AG04450 (cell line): ENCODE measurements at regions not wholly inside any gene's neighbourhood (a gene's known extent, or its start where the extent isn't known, plus 50 kb on each side); places are given as distances from the start of the nearest gene placed in this dataset.
"Not testable (repeated sequence)": the region's sequence is repeated elsewhere in the genome, so short reads cannot be mapped to it uniquely, and the experiment has no call there.

Experiments
- CTCF ChIA-PET: fragments of 300-600, 350-600 bp; formaldehyde crosslinking; extraction: SDS; loops from one replicate; lab custom pipeline; 2022; ENCODE audit warnings: antibody characterized with exemption, inconsistent platforms; lab: Charles Lee
- POLR2A ChIA-PET: fragments of 350-600 bp; formaldehyde crosslinking; extraction: SDS; loops from one replicate; lab custom pipeline; 2021; ENCODE audit warnings: antibody characterized with exemption, inconsistent platforms; lab: Yijun Ruan, JAX
- DNase-seq: peaks from one replicate; pipeline ENCODE4 v3.0.0-alpha.2; 2011; ENCODE audit warnings: low read depth, low spot score
- H3K27ac ChIP-seq: one replicate; pipeline ENCODE4 v1.5.1; 2012; ENCODE audit warnings: low read depth, low read length, control low read depth
- H3K27me3 ChIP-seq: one replicate; pipeline ENCODE4 v1.6.0; 2012; ENCODE audit warnings: low read length; ENCODE audit not compliant: control insufficient read depth, insufficient read depth
- H3K4me3 ChIP-seq: 2 replicates; pipeline ENCODE4 v1.5.1; 2011; ENCODE audit warnings: mild to moderate bottlenecking, low read depth, low read length, control low read depth
- H3K9me3 ChIP-seq: 2 replicates; pipeline ENCODE4 v1.5.1; 2012; ENCODE audit warnings: low read length; ENCODE audit not compliant: control insufficient read depth, insufficient read depth
- TF ChIP-seq, protein P1 (sequence below): IDR thresholded peaks from 2 replicates; pipeline ENCODE4 v1.5.1; 2011; ENCODE audit warnings: low read depth, low read length, control low read depth, inconsistent platforms

DNA sequence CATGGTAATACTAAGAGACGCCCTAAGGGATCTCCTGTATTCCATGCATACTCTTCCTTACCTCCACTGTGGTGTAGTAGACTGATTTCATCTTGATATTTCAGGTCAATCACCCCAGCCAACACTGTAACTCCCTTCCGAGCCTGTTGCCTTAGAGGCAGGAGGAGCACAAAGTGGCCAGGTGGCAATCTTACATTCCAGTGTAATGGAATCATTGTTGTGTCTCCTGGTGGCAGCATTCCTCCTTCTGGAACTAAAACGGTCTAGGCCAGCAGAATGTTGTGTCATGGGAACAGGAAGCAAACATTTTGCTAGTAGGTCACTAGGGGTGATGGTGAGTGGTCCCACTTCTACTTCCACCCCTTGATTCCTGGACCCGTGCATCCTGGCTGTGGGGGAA lies 405.7 kb upstream of the SLC10A2 start:
- no peaks in the 10 kb centered on the region for H3K27me3 ChIP-seq
- ChIA-PET POLR2A (no interaction called here), CTCF (no interaction called here)

DNA sequence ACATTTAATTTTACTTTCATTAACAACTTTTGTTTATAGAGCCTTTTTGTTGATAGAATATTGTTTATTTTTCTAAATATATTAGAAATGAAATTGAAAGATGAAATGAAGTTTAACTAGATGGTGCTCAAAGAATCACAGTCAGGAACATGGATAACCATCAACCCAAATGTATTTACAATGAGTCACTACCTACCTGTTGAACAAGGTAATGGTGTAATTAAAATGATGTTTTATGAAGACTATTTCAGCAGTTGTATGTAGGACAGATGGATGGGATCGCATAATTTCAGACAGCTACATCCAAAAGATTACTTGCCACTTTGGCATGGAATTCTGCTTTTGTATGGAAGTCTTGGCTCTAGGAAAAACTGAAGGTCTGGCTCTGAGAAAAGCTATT lies 403.6 kb upstream of the SLC10A2 start:
- no peak overlapping the region for H3K4me3 ChIP-seq
- TF ChIP-seq, protein P1, sequence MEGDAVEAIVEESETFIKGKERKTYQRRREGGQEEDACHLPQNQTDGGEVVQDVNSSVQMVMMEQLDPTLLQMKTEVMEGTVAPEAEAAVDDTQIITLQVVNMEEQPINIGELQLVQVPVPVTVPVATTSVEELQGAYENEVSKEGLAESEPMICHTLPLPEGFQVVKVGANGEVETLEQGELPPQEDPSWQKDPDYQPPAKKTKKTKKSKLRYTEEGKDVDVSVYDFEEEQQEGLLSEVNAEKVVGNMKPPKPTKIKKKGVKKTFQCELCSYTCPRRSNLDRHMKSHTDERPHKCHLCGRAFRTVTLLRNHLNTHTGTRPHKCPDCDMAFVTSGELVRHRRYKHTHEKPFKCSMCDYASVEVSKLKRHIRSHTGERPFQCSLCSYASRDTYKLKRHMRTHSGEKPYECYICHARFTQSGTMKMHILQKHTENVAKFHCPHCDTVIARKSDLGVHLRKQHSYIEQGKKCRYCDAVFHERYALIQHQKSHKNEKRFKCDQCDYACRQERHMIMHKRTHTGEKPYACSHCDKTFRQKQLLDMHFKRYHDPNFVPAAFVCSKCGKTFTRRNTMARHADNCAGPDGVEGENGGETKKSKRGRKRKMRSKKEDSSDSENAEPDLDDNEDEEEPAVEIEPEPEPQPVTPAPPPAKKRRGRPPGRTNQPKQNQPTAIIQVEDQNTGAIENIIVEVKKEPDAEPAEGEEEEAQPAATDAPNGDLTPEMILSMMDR = no peak
- ChIA-PET CTCF (no interaction called here), POLR2A (no interaction called here)
- H3K27me3 ChIP-seq = no peaks in the 10 kb centered on the region
- no peak for DNase-seq
- H3K27ac ChIP-seq = no peak overlapping the region
- peaks cover 12% of the 10 kb centered on the region for H3K9me3 ChIP-seq

More for the DNA sequence above, 405.7 kb upstream of the SLC10A2 start:
- H3K9me3 ChIP-seq = peaks cover 6% of the 10 kb centered on the region
- DNase-seq = no peak
- no peak overlapping the region for H3K4me3 ChIP-seq
- H3K27ac ChIP-seq = no peak overlapping the region
- TF ChIP-seq, protein P1 = no peak

DNA sequence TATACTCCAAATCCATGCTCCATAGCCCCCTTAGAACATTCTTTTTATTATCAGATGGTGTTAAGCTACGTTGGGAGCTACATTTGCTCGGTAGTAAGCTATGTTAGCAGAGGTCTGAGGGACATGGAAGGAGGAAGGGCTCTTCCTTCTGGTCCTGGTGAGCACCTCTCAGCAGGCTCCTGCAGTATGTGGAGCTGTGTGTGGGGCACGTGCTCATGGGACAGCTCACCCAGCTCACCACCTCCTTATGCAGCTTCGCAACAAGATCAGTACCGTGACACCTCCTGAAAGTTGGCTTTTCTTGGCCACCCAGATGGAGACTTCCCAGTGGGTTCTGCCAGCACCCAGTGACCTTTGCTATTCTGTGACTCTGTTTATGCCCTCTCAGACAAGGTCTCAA lies 400.5 kb upstream of the SLC10A2 start:
- H3K4me3 ChIP-seq = no peak overlapping the region
- DNase-seq = no peak
- H3K9me3 ChIP-seq = peaks cover 20% of the 10 kb centered on the region
- ChIA-PET CTCF (no interaction called here), POLR2A (no interaction called here)
- no peak overlapping the region for H3K27ac ChIP-seq
- no peaks in the 10 kb centered on the region for H3K27me3 ChIP-seq
- TF ChIP-seq, protein P1 = no peak

DNA sequence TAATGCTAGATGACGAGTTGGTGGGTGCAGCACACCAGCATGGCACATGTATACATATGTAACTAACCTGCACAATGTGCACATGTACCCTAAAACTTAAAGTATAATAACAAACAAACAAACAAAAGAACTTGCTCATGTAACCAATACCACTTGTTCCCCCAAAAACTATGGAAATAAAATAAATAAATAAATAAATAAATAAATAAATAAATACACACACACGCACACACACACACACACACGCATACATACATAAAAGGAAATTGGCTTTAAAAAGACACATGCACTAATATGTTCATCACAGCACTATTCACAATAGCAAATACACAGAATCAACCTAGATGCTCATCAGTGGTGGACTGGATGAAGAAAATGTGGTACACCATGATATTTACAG lies 394.0 kb upstream of the SLC10A2 start:
- H3K4me3 ChIP-seq, H3K27me3 ChIP-seq, POLR2A ChIA-PET, DNase-seq, H3K27ac ChIP-seq, CTCF ChIA-PET: not testable (repeated sequence)
- H3K9me3 ChIP-seq = peaks cover 18% of the 10 kb centered on the region

DNA sequence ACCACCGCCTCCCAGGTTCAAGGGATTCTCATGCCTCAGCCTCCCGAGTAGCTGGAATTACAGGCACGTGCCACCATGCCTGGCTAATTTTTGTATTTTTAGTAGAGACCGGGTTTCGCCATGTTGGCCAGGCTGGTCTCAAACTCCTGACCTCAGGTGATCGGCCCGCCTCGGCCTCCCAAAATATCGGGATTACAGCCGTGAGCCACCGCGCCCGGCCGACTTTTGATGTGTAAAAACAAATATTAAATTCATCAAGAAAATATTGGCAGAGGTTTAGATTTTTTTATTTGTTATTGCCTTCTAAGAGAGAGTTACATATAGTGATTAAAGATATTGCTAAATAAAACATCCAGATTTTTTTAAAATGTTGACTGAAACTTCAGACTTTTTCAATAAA lies 390.8 kb upstream of the SLC10A2 start:
- DNase-seq, H3K4me3 ChIP-seq, H3K27me3 ChIP-seq, POLR2A ChIA-PET, H3K27ac ChIP-seq, CTCF ChIA-PET, H3K9me3 ChIP-seq: not testable (repeated sequence)

DNA sequence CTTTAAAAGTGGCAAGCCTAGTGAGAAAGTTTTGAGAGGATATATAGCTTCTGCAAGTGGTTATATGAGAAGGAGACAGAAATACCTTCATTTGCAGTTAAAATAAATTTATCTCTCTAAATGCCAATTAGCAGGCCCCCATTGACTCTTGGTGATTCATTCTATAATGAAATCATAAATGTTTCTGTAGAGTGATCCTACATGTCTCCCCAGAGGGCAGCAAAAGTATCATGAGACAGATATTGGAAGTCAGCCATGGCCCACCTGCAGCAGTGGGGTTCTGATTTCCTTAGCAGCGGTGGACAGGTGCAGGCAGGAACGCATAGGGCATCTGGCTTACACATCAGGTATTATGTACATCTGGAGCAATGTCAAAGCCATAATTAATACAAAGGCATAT lies 385.4 kb upstream of the SLC10A2 start:
- Histone ChIP-seq H3K27ac (no peak overlapping the region), H3K9me3 (peaks cover 6% of the 10 kb centered on the region; the same call in 1 of the 2 replicates), H3K27me3 (no peaks in the 10 kb centered on the region), H3K4me3 (no peak overlapping the region)
- DNase-seq = no peak
- ChIA-PET POLR2A (no interaction called here), CTCF (no interaction called here)
- TF ChIP-seq, protein P1 = no peak
